ENCODE measurements at regions not wholly inside any gene's neighbourhood (a gene's known extent, or its start where the extent isn't known, plus 50 kb on each side); places are given as distances from the start of the nearest gene placed in this dataset.

DNA sequence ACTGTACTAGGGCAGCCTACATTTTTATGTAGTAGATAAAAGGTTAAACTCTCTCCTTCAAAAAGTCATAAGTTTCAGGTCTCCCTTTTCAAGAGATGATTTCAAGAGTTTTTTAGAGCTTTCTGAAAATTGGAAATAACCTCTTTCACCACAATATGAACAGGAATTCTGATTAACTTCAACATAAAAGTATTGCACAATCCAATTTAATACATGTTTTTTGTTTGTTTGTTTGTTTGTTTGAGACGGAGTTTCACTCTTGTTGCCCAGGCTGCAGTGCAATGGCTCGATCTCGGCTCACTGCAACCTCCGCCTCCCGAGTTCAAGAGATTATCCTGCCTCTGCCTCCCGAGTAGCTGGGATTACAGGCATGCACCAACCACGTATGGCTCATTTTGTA lies 265.4 kb upstream of the DCAF8L1 start (continued):
- TF ChIP-seq, protein P1, sequence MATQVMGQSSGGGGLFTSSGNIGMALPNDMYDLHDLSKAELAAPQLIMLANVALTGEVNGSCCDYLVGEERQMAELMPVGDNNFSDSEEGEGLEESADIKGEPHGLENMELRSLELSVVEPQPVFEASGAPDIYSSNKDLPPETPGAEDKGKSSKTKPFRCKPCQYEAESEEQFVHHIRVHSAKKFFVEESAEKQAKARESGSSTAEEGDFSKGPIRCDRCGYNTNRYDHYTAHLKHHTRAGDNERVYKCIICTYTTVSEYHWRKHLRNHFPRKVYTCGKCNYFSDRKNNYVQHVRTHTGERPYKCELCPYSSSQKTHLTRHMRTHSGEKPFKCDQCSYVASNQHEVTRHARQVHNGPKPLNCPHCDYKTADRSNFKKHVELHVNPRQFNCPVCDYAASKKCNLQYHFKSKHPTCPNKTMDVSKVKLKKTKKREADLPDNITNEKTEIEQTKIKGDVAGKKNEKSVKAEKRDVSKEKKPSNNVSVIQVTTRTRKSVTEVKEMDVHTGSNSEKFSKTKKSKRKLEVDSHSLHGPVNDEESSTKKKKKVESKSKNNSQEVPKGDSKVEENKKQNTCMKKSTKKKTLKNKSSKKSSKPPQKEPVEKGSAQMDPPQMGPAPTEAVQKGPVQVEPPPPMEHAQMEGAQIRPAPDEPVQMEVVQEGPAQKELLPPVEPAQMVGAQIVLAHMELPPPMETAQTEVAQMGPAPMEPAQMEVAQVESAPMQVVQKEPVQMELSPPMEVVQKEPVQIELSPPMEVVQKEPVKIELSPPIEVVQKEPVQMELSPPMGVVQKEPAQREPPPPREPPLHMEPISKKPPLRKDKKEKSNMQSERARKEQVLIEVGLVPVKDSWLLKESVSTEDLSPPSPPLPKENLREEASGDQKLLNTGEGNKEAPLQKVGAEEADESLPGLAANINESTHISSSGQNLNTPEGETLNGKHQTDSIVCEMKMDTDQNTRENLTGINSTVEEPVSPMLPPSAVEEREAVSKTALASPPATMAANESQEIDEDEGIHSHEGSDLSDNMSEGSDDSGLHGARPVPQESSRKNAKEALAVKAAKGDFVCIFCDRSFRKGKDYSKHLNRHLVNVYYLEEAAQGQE (IDR thresholded peaks at IDR 0.05; ENCODE audit: low read depth, low read length), result no peak
- TF ChIP-seq ZNF274 (IDR thresholded peaks at IDR 0.05; ENCODE audit: insufficient read depth, insufficient read length) (no peak), IKZF2 (IDR thresholded peaks at IDR 0.05) (no peak), ASH2L (IDR thresholded peaks at IDR 0.05; ENCODE audit: borderline replicate concordance, low read depth) (no peak), NFIC (IDR thresholded peaks at IDR 0.05; ENCODE audit: low read depth, low read length) (no peak), RUNX3 (IDR thresholded peaks at IDR 0.05; ENCODE audit: low read length) (no peak), SREBF2 (IDR thresholded peaks at IDR 0.05; ENCODE audit: low read length) (no peak), POLR2AphosphoS2 (IDR thresholded peaks at IDR 0.05; ENCODE audit: low read depth, low read length) (no peak)
- TF ChIP-seq, protein P2, sequence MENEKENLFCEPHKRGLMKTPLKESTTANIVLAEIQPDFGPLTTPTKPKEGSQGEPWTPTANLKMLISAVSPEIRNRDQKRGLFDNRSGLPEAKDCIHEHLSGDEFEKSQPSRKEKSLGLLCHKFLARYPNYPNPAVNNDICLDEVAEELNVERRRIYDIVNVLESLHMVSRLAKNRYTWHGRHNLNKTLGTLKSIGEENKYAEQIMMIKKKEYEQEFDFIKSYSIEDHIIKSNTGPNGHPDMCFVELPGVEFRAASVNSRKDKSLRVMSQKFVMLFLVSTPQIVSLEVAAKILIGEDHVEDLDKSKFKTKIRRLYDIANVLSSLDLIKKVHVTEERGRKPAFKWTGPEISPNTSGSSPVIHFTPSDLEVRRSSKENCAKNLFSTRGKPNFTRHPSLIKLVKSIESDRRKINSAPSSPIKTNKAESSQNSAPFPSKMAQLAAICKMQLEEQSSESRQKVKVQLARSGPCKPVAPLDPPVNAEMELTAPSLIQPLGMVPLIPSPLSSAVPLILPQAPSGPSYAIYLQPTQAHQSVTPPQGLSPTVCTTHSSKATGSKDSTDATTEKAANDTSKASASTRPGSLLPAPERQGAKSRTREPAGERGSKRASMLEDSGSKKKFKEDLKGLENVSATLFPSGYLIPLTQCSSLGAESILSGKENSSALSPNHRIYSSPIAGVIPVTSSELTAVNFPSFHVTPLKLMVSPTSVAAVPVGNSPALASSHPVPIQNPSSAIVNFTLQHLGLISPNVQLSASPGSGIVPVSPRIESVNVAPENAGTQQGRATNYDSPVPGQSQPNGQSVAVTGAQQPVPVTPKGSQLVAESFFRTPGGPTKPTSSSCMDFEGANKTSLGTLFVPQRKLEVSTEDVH (IDR thresholded peaks at IDR 0.05; ENCODE audit: low read depth, partially characterized antibody), result no peak
- TF ChIP-seq, protein P3, sequence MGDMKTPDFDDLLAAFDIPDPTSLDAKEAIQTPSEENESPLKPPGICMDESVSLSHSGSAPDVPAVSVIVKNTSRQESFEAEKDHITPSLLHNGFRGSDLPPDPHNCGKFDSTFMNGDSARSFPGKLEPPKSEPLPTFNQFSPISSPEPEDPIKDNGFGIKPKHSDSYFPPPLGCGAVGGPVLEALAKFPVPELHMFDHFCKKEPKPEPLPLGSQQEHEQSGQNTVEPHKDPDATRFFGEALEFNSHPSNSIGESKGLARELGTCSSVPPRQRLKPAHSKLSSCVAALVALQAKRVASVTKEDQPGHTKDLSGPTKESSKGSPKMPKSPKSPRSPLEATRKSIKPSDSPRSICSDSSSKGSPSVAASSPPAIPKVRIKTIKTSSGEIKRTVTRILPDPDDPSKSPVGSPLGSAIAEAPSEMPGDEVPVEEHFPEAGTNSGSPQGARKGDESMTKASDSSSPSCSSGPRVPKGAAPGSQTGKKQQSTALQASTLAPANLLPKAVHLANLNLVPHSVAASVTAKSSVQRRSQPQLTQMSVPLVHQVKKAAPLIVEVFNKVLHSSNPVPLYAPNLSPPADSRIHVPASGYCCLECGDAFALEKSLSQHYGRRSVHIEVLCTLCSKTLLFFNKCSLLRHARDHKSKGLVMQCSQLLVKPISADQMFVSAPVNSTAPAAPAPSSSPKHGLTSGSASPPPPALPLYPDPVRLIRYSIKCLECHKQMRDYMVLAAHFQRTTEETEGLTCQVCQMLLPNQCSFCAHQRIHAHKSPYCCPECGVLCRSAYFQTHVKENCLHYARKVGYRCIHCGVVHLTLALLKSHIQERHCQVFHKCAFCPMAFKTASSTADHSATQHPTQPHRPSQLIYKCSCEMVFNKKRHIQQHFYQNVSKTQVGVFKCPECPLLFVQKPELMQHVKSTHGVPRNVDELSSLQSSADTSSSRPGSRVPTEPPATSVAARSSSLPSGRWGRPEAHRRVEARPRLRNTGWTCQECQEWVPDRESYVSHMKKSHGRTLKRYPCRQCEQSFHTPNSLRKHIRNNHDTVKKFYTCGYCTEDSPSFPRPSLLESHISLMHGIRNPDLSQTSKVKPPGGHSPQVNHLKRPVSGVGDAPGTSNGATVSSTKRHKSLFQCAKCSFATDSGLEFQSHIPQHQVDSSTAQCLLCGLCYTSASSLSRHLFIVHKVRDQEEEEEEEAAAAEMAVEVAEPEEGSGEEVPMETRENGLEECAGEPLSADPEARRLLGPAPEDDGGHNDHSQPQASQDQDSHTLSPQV (IDR thresholded peaks at IDR 0.05), result no peak
- TF ChIP-seq, protein P4, sequence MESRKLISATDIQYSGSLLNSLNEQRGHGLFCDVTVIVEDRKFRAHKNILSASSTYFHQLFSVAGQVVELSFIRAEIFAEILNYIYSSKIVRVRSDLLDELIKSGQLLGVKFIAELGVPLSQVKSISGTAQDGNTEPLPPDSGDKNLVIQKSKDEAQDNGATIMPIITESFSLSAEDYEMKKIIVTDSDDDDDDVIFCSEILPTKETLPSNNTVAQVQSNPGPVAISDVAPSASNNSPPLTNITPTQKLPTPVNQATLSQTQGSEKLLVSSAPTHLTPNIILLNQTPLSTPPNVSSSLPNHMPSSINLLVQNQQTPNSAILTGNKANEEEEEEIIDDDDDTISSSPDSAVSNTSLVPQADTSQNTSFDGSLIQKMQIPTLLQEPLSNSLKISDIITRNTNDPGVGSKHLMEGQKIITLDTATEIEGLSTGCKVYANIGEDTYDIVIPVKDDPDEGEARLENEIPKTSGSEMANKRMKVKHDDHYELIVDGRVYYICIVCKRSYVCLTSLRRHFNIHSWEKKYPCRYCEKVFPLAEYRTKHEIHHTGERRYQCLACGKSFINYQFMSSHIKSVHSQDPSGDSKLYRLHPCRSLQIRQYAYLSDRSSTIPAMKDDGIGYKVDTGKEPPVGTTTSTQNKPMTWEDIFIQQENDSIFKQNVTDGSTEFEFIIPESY (IDR thresholded peaks at IDR 0.05), result no peak

Data from GM12878 (cell line).